GM12874 (cell line): ENCODE measurements at regions not wholly inside any gene's neighbourhood (a gene's known extent, or its start where the extent isn't known, plus 50 kb on each side); places are given as distances from the start of the nearest gene placed in this dataset.

Experiments
- CTCF ChIP-seq: IDR thresholded peaks from 2 replicates; pipeline ENCODE4 v1.5.1; 2011; ENCODE audit warnings: low read depth, mild to moderate bottlenecking, control low read depth, low read length, moderate library complexity; ENCODE audit not compliant: insufficient read depth

GRCh38 chr16:35605921-35606320 is 2146.5 kb downstream of the TP53TG3F start:
- no peak for TF ChIP-seq CTCF

- no peak for TF ChIP-seq CTCF
Observed at GRCh38 chr16:35626041-35626440, 2166.6 kb downstream of the TP53TG3F start.

- TF ChIP-seq CTCF = no peak
Observed at GRCh38 chr16:35628976-35629375, 2169.6 kb downstream of the TP53TG3F start.

- no peak for TF ChIP-seq CTCF
Observed at GRCh38 chr16:35631261-35631945, 2172.0 kb downstream of the TP53TG3F start.

- TF ChIP-seq CTCF = no peak
Observed at GRCh38 chr16:35636480-35637230, 2177.2 kb downstream of the TP53TG3F start.

GRCh38 chr16:35637683-35638082 is 2178.3 kb downstream of the TP53TG3F start:
- TF ChIP-seq CTCF = no peak

GRCh38 chr16:35639233-35640205 is 2180.1 kb downstream of the TP53TG3F start:
- no peak for TF ChIP-seq CTCF
